ENCODE measurements at regions not wholly inside any gene's neighbourhood (a gene's known extent, or its start where the extent isn't known, plus 50 kb on each side); places are given as distances from the start of the nearest gene placed in this dataset.

GRCh38 chr3:187918081-187918644 lies 172.9 kb upstream of the BCL6 start:
- Histone ChIP-seq H3K79me2 (ENCODE audit: control insufficient read depth, insufficient read depth, low read length) (no peaks in the 10 kb centered on the region), H3K4me1 (ENCODE audit: control insufficient read depth, extremely low read depth, insufficient read depth, low read length) (no peaks in the 10 kb centered on the region), H4K20me1 (replicated peaks; ENCODE audit: control insufficient read depth, extremely low read depth, insufficient read depth, low read length) (no peaks in the 10 kb centered on the region), H3K27ac (ENCODE audit: insufficient read depth, low read depth, low read length) (no peak overlapping the region), H3K9me3 (replicated peaks; ENCODE audit: control insufficient read depth, insufficient read depth, low read length) (no peaks in the 10 kb centered on the region), H3K27me3 (ENCODE audit: control insufficient read depth in 2 of 2, insufficient read depth in 2 of 2, low read length in 2 of 2) (peaks cover 0 to 4% of the 10 kb centered on the region in 2 experiments), H3K9ac (replicated peaks; ENCODE audit: extremely low read depth, insufficient read depth, low read length) (no peak overlapping the region), H3K4me2 (ENCODE audit: insufficient read depth, low read length) (no peak overlapping the region), H3K9me1 (replicated peaks; ENCODE audit: control insufficient read depth, extremely low read depth, insufficient read depth, low read length) (no peaks in the 10 kb centered on the region), H3K4me3 (replicated peaks in 1 of 3; ENCODE audit: insufficient read depth in 1 of 3, low read depth in 1 of 3, low read length in 3 of 3) (no peak overlapping the region), H2AFZ (ENCODE audit: low read depth, low read length) (no peak overlapping the region), H3K36me3 (ENCODE audit: control insufficient read depth in 2 of 2, extremely low read depth in 1 of 2, insufficient read depth in 2 of 2, low read length in 2 of 2) (no peaks in the 10 kb centered on the region)
- FAIRE-seq (no peak), DNase-seq (ENCODE audit: low read depth, low spot score) (no peak)
- ChIA-PET POLR2A (no interaction called here), CTCF (no interaction called here)
- intact Hi-C loops (cut with micrococcal nuclease) (no loop called here), dilution Hi-C loops (cut with MboI; ENCODE audit: extremely low pct_ligation_motif_present, low sequenced_read_pairs) (no loop called here)
- no TSS peak for BruUV-seq (replicated peaks)
- no peak for TF ChIP-seq MAX (IDR thresholded peaks at IDR 0.05; ENCODE audit: insufficient read depth, insufficient read length)
- TF ChIP-seq POLR2AphosphoS5 (IDR thresholded peaks at IDR 0.05; ENCODE audit: insufficient read depth, low read depth, low read length), result no peak
- no peak for TF ChIP-seq EZH2 (IDR thresholded peaks at IDR 0.05; ENCODE audit: borderline replicate concordance, low read depth, low read length, severe bottlenecking)
- no peak for TF ChIP-seq GATA2 (IDR thresholded peaks at IDR 0.05; ENCODE audit: insufficient read depth, insufficient read length, low read depth, low read length)
- TF ChIP-seq JUN (IDR thresholded peaks at IDR 0.05; ENCODE audit: borderline replicate concordance, insufficient read depth, insufficient read length, low read depth), result no peak
- no peak for TF ChIP-seq CTCF (IDR thresholded peaks at IDR 0.05; ENCODE audit: extremely low read depth in 1 of 2, insufficient read depth in 1 of 2, low read depth in 1 of 2, low read length in 2 of 2)
- TF ChIP-seq POLR2A (IDR thresholded peaks at IDR 0.05; ENCODE audit: low read depth, low read length), result no peak
- TF ChIP-seq MYC (IDR thresholded peaks at IDR 0.05; ENCODE audit: low read depth, low read length), result no peak
- TF ChIP-seq FOS (IDR thresholded peaks at IDR 0.05; ENCODE audit: borderline replicate concordance, insufficient read depth, low read length), result no peak
